Breast epithelium (tissue), 4 donors: ENCODE measurements at regions not wholly inside any gene's neighbourhood (a gene's known extent, or its start where the extent isn't known, plus 50 kb on each side); places are given as distances from the start of the nearest gene placed in this dataset.

Source experiments
- DNase-seq, 2 donors: peaks; one replicate each; pipeline ENCODE4 v3.0.0-alpha.2; 2019; ENCODE audit warnings: low spot score in 2 of 2
- H3K27ac ChIP-seq, 2 donors: fragments of 200-600 bp; sonication (generic) in 1 of 2; one replicate each; pipeline ENCODE4 v1.5.1; 2016 to 2019; ENCODE audit warnings: mild to moderate bottlenecking in 1 of 2
- H3K27me3 ChIP-seq, 2 donors: fragments of 200-600 bp; sonication (generic) in 1 of 2; one replicate each; pipeline versions ENCODE4 v1.5.1 to v1.6.0; 2017 to 2019; ENCODE audit warnings: control low read depth in 1 of 2, mild to moderate bottlenecking in 1 of 2
- H3K36me3 ChIP-seq: fragments of 200-600 bp; one replicate; pipeline ENCODE4 v1.5.1; 2019
- H3K4me1 ChIP-seq, 2 donors: fragments of 200-600 bp; sonication (generic); one replicate each; pipeline ENCODE4 v1.5.1; 2016 to 2019; ENCODE audit warnings: control low read depth in 1 of 2
- H3K4me3 ChIP-seq, 3 donors: fragments of 200-600 bp; sonication (generic); 1 replicate in 2 of 3; 2 replicates in 1 of 3; pipeline ENCODE4 v1.5.1; 2016 to 2019; ENCODE audit warnings: mild to moderate bottlenecking in 3 of 3, moderate library complexity in 2 of 3
- H3K9me3 ChIP-seq, 2 donors: fragments of 200-600 bp; sonication (generic) in 1 of 2; one replicate each; pipeline ENCODE4 v1.5.1; 2016 to 2019; ENCODE audit warnings: control low read depth in 1 of 2
- CTCF ChIP-seq, 3 donors: fragments of 450-650 bp; IDR thresholded peaks; one replicate each; pipeline ENCODE4 v1.5.1; 2016 to 2017; ENCODE audit warnings: antibody characterized with exemption in 3 of 3, mild to moderate bottlenecking in 3 of 3, moderate library complexity in 3 of 3
- POLR2A ChIP-seq: fragments of 450-650 bp; IDR thresholded peaks from one replicate; pipeline ENCODE4 v1.6.1; 2016; ENCODE audit warnings: antibody characterized with exemption, mild to moderate bottlenecking, moderate library complexity
- POLR2AphosphoS5 ChIP-seq, 3 donors: sonication (generic); formaldehyde crosslinking; IDR thresholded peaks; one replicate each; pipeline ENCODE4 v1.6.1; 2017; ENCODE audit warnings: antibody characterized with exemption in 3 of 3
- intact Hi-C: fragments of 100-400 bp; cut with DNase I; formaldehyde crosslinking; loops from one replicate; pipeline ENCODE4 v1.15.1; 2023; ENCODE audit warnings: low total_unique reads

DNA sequence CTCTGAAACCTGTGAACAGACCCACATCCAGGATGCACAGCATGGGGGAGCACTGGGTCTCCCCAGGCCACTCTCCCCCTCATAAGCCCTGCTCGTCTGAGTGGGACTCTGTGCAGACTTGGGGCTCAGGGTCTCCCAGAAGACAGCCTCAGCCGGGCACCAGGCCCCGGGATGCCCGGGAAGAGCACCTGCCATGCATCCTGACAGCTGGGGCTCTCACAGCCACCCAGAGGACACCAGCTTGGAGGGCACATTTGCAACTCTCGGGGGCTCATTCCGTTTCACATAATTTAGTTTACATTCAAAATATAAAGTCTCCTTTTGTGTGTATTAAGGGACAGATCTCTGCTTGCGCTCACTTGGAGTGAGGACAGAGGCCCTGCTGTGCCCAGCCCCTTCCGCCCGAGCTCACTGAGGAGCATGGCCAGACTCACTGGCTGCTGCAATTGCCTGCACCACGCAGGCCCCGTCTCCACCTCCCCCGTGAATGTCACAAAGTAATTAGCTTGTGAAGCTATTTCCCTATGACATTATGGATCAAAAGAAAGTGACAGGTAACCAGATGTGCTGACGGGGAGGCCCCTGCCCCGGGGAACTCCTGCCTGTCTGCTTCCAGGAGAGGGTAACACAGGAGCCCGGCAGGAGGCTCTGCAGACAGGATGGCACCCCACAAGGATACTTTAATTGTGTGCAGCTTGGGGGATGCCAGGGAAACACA, 275.6 kb downstream of the BRD1 start:
- Histone ChIP-seq H3K27ac (no peak overlapping the region), H3K4me3 (no peak overlapping the region), H3K36me3 (no peaks in the 10 kb centered on the region), H3K27me3 (peaks cover 0 to 66% of the 10 kb centered on the region in 2 donors), H3K9me3 (peaks cover 14 to 21% of the 10 kb centered on the region in 2 donors), H3K4me1 (no peaks in the 10 kb centered on the region)
- TF ChIP-seq POLR2AphosphoS5 (IDR thresholded peaks at IDR 0.05) = no peak
- TF ChIP-seq POLR2A = no peak
- TF ChIP-seq CTCF (IDR thresholded peaks at IDR 0.05) = no peak
- DNase-seq = peak in 1 of 2 donors; percentile 12
- intact Hi-C loops = no loop called here

GRCh38 chr22:49551446-49551845, 276.2 kb downstream of the BRD1 start:
- H3K9me3 ChIP-seq = peaks cover 14 to 26% of the 10 kb centered on the region in 2 donors
- intact Hi-C loops = no loop called here
- H3K36me3 ChIP-seq = no peaks in the 10 kb centered on the region
- no peak overlapping the region for H3K4me3 ChIP-seq
- TF ChIP-seq POLR2A (no peak), CTCF (IDR thresholded peaks at IDR 0.05) (no peak), POLR2AphosphoS5 (IDR thresholded peaks at IDR 0.05) (no peak)
- no peak overlapping the region for H3K27ac ChIP-seq
- DNase-seq = peak in 1 of 2 donors; percentile 27
- H3K27me3 ChIP-seq = peaks cover 0 to 66% of the 10 kb centered on the region in 2 donors
- no peaks in the 10 kb centered on the region for H3K4me1 ChIP-seq

GRCh38 chr22:49550766-49551362, 276.8 kb downstream of the BRD1 start:
- Histone ChIP-seq H3K27me3 (peaks cover 0 to 68% of the 10 kb centered on the region in 2 donors), H3K27ac (no peak overlapping the region), H3K4me1 (no peaks in the 10 kb centered on the region), H3K4me3 (no peak overlapping the region), H3K9me3 (peaks cover 14 to 26% of the 10 kb centered on the region in 2 donors), H3K36me3 (no peaks in the 10 kb centered on the region)
- peak in 1 of 2 donors; percentile 25 for DNase-seq
- TF ChIP-seq CTCF (IDR thresholded peaks at IDR 0.05) (no peak), POLR2A (no peak), POLR2AphosphoS5 (IDR thresholded peaks at IDR 0.05) (no peak)
- intact Hi-C loops = no loop called here

DNA sequence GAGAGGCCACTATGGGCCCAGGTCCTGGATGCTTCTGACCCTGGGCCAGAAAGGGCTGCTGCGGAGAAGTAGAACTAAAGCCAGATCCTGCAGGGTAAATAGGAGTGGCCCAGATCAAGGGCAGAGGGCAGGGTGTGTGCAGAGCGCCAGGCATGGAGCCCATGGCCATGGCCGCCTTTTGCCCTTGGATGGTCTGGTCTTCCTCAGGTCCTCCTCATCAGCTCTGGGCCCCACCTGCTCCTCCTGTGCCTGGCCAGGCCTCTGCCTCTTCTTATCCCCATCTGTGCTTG, 277.6 kb downstream of the BRD1 start:
- H3K27me3 ChIP-seq = peaks cover 0 to 72% of the 10 kb centered on the region in 2 donors
- H3K4me1 ChIP-seq = no peaks in the 10 kb centered on the region
- peaks cover 14 to 26% of the 10 kb centered on the region in 2 donors for H3K9me3 ChIP-seq
- H3K36me3 ChIP-seq = no peaks in the 10 kb centered on the region
- H3K27ac ChIP-seq = no peak overlapping the region
- no peak for TF ChIP-seq POLR2A
- TF ChIP-seq POLR2AphosphoS5 (IDR thresholded peaks at IDR 0.05) = no peak
- TF ChIP-seq CTCF (IDR thresholded peaks at IDR 0.05) = no peak
- intact Hi-C loops = no loop called here
- H3K4me3 ChIP-seq = no peak overlapping the region
- DNase-seq = peak in 1 of 2 donors; percentile 20

DNA sequence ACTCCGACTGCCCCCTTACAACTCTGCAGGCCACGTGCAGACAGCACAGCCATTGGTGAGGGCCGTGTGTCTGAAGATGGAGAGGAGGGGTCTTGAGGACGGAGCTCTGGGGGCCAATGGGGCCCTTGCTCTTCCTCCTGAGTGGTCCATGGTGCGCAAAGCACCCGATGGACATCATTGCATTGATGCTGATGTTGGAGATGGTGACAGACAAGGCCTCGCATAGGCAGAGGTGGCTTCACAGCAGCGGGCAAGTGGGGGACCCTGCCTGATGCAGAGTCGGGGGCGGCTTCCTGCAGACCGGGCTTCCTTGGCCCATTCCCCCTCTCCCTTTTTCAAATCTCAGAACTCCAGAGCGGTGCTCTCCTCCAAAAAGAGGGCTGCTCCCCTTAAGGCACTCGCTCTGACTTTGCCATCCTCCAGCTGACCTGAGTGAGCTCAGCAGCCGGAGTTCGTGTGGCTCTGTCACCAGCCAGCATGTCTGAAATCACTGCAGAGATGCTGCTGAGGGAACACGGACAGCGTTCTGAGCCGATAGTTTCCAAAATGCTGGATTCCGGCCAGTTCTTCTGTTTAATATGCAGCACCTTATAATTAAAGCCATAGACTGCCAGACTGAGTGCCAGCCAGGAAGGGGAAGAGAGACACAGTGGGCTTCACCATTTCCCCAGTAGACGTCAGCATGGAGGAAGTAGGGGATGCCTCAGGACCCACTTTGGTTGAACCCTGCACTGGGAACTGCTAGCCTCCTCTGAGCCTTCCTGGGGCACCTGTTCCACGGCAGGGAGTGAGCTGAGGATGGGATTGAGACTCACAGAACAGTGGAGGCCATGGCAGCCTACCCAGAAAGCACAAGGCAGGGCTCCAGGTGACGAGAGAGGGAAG, 278.2 kb downstream of the BRD1 start:
- Histone ChIP-seq H3K27ac (no peak overlapping the region), H3K4me1 (no peaks in the 10 kb centered on the region), H3K36me3 (no peaks in the 10 kb centered on the region), H3K27me3 (peaks cover 0 to 68% of the 10 kb centered on the region in 2 donors), H3K4me3 (no peak overlapping the region), H3K9me3 (peaks cover 14 to 26% of the 10 kb centered on the region in 2 donors)
- intact Hi-C loops = no loop called here
- TF ChIP-seq CTCF (IDR thresholded peaks at IDR 0.05) (no peak), POLR2A (no peak), POLR2AphosphoS5 (IDR thresholded peaks at IDR 0.05) (no peak)
- DNase-seq = no peak
